DND-41 (cell line): ENCODE measurements at regions not wholly inside any gene's neighbourhood (a gene's known extent, or its start where the extent isn't known, plus 50 kb on each side); places are given as distances from the start of the nearest gene placed in this dataset.

Experiments
- CTCF ChIP-seq: IDR thresholded peaks from 2 replicates; pipeline ENCODE4 v1.5.1; 2012; ENCODE audit warnings: borderline replicate concordance, low read length, moderate library complexity, mild to moderate bottlenecking; ENCODE audit not compliant: poor library complexity, severe bottlenecking; ENCODE audit errors: extremely low read depth
- EZH2 ChIP-seq: IDR thresholded peaks from 3 replicates; pipeline ENCODE4 v1.6.1; 2012; ENCODE audit warnings: borderline replicate concordance, low read depth, mild to moderate bottlenecking, moderate library complexity, low read length, inconsistent platforms; ENCODE audit not compliant: severe bottlenecking

- TF ChIP-seq EZH2 (no peak), CTCF (no peak)
Measured at GRCh38 chrX:23494741-23495140, 160.1 kb downstream of the PTCHD1 start.
